ENCODE measurements at regions not wholly inside any gene's neighbourhood (a gene's known extent, or its start where the extent isn't known, plus 50 kb on each side); places are given as distances from the start of the nearest gene placed in this dataset.

- Histone ChIP-seq H3K9me3 (no peaks in the 10 kb centered on the region), H3K4me1 (no peaks in the 10 kb centered on the region), H3K27ac (no peak overlapping the region), H3K4me3 (no peak overlapping the region), H3K36me3 (no peaks in the 10 kb centered on the region), H3K27me3 (no peaks in the 10 kb centered on the region)
- DNase-seq (ENCODE audit: low spot score): no peak
- TF ChIP-seq CTCF (IDR thresholded peaks at IDR 0.05): no peak
Measured at GRCh38 chr6:15132854-15133670, 112.8 kb upstream of the JARID2 start.

- TF ChIP-seq CTCF (IDR thresholded peaks at IDR 0.05): no peak
- Histone ChIP-seq H3K4me1 (no peaks in the 10 kb centered on the region), H3K27me3 (no peaks in the 10 kb centered on the region), H3K27ac (no peak overlapping the region), H3K4me3 (no peak overlapping the region), H3K9me3 (no peaks in the 10 kb centered on the region), H3K36me3 (no peaks in the 10 kb centered on the region)
- no peak for DNase-seq (ENCODE audit: low spot score)
Measured at GRCh38 chr6:15137086-15137485, 108.8 kb upstream of the JARID2 start.

GRCh38 chr6:15143086-15143485, 102.8 kb upstream of the JARID2 start:
- Histone ChIP-seq H3K27ac (no peak overlapping the region), H3K4me1 (no peaks in the 10 kb centered on the region), H3K36me3 (no peaks in the 10 kb centered on the region), H3K27me3 (no peaks in the 10 kb centered on the region), H3K4me3 (no peak overlapping the region), H3K9me3 (no peaks in the 10 kb centered on the region)
- DNase-seq (ENCODE audit: low spot score): no peak
- TF ChIP-seq CTCF (IDR thresholded peaks at IDR 0.05): no peak

- Histone ChIP-seq H3K27me3 (no peaks in the 10 kb centered on the region), H3K4me3 (no peak overlapping the region), H3K9me3 (no peaks in the 10 kb centered on the region), H3K4me1 (no peaks in the 10 kb centered on the region), H3K36me3 (no peaks in the 10 kb centered on the region), H3K27ac (no peak overlapping the region)
- no peak for TF ChIP-seq CTCF (IDR thresholded peaks at IDR 0.05)
- DNase-seq (ENCODE audit: low spot score): no peak
Measured at GRCh38 chr6:15143540-15143939, 102.3 kb upstream of the JARID2 start.

GRCh38 chr6:15145821-15146220, 100.0 kb upstream of the JARID2 start:
- H3K4me1 ChIP-seq: no peaks in the 10 kb centered on the region
- H3K27me3 ChIP-seq: no peaks in the 10 kb centered on the region
- H3K9me3 ChIP-seq: no peaks in the 10 kb centered on the region
- H3K36me3 ChIP-seq: no peaks in the 10 kb centered on the region
- no peak overlapping the region for H3K4me3 ChIP-seq
- no peak for DNase-seq (ENCODE audit: low spot score)
- no peak for TF ChIP-seq CTCF (IDR thresholded peaks at IDR 0.05)
- H3K27ac ChIP-seq: no peak overlapping the region

- H3K36me3 ChIP-seq: no peaks in the 10 kb centered on the region
- H3K4me3 ChIP-seq: no peak overlapping the region
- H3K4me1 ChIP-seq: no peaks in the 10 kb centered on the region
- H3K27ac ChIP-seq: no peak overlapping the region
- H3K9me3 ChIP-seq: no peaks in the 10 kb centered on the region
- no peak for TF ChIP-seq CTCF (IDR thresholded peaks at IDR 0.05)
- no peak for DNase-seq (ENCODE audit: low spot score)
- no peaks in the 10 kb centered on the region for H3K27me3 ChIP-seq
Measured at GRCh38 chr6:15147827-15148226, 98.0 kb upstream of the JARID2 start.

All from right atrium auricular region (tissue), 2 donors.